ENCODE measurements at regions not wholly inside any gene's neighbourhood (a gene's known extent, or its start where the extent isn't known, plus 50 kb on each side); places are given as distances from the start of the nearest gene placed in this dataset.

- ATAC-seq, result no peak
- TF ChIP-seq CSDC2 (CRISPR knock-in tag; IDR thresholded peaks at IDR 0.05) (no peak), PPARA (CRISPR knock-in tag; IDR thresholded peaks at IDR 0.05; ENCODE audit: borderline replicate concordance) (no peak), SNAI2 (CRISPR knock-in tag; IDR thresholded peaks at IDR 0.05) (no peak), ISL1 (CRISPR knock-in tag; IDR thresholded peaks at IDR 0.05) (no peak), POU6F1 (CRISPR knock-in tag; IDR thresholded peaks at IDR 0.05; ENCODE audit: borderline replicate concordance, low read depth) (no peak), OSR1 (CRISPR knock-in tag; IDR thresholded peaks at IDR 0.05) (no peak), ZNF70 (CRISPR knock-in tag; IDR thresholded peaks at IDR 0.05) (no peak), ARNTL (CRISPR knock-in tag; IDR thresholded peaks at IDR 0.05; ENCODE audit: borderline replicate concordance, low read depth) (no peak), BACH2 (CRISPR knock-in tag; IDR thresholded peaks at IDR 0.05; ENCODE audit: borderline replicate concordance) (no peak), TSHZ2 (CRISPR knock-in tag; IDR thresholded peaks at IDR 0.05) (no peak), CREB5 (CRISPR knock-in tag; IDR thresholded peaks at IDR 0.05; ENCODE audit: low read depth) (no peak)
Measured at GRCh38 chr5:164097749-164098148, 592.3 kb downstream of the MAT2B start.

- TF ChIP-seq ZFP30 (CRISPR knock-in tag; IDR thresholded peaks at IDR 0.05) (no peak), CSDC2 (CRISPR knock-in tag; IDR thresholded peaks at IDR 0.05) (no peak), GLIS3 (CRISPR knock-in tag; IDR thresholded peaks at IDR 0.05) (no peak), PATZ1 (CRISPR knock-in tag; IDR thresholded peaks at IDR 0.05; ENCODE audit: borderline replicate concordance) (no peak), ZNF70 (CRISPR knock-in tag; IDR thresholded peaks at IDR 0.05) (no peak), ZFP3 (CRISPR knock-in tag; IDR thresholded peaks at IDR 0.05) (no peak), RARB (CRISPR knock-in tag; IDR thresholded peaks at IDR 0.05) (no peak), ESRRG (CRISPR knock-in tag; IDR thresholded peaks at IDR 0.05) (no peak), ZNF565 (CRISPR knock-in tag; conservative IDR thresholded peaks at IDR 0.05; ENCODE audit: low read depth) (no peak), ARNTL (CRISPR knock-in tag; IDR thresholded peaks at IDR 0.05; ENCODE audit: borderline replicate concordance, low read depth) (no peak)
- ATAC-seq, result no peak
Measured at GRCh38 chr5:164098531-164098930, 593.1 kb downstream of the MAT2B start.

- no peak for TF ChIP-seq CREB5 (CRISPR knock-in tag; IDR thresholded peaks at IDR 0.05; ENCODE audit: low read depth)
- no peak for TF ChIP-seq ESRRG (CRISPR knock-in tag; IDR thresholded peaks at IDR 0.05)
- TF ChIP-seq PATZ1 (CRISPR knock-in tag; IDR thresholded peaks at IDR 0.05; ENCODE audit: borderline replicate concordance), result no peak
- no peak for TF ChIP-seq ZC3H10 (CRISPR knock-in tag; IDR thresholded peaks at IDR 0.05)
- no peak for TF ChIP-seq ZFP30 (CRISPR knock-in tag; IDR thresholded peaks at IDR 0.05)
- TF ChIP-seq CSRNP3 (CRISPR knock-in tag; IDR thresholded peaks at IDR 0.05), result no peak
- TF ChIP-seq ZNF70 (CRISPR knock-in tag; IDR thresholded peaks at IDR 0.05), result no peak
- no peak for TF ChIP-seq GLIS3 (CRISPR knock-in tag; IDR thresholded peaks at IDR 0.05)
- TF ChIP-seq ISL1 (CRISPR knock-in tag; IDR thresholded peaks at IDR 0.05), result no peak
- TF ChIP-seq SNAI2 (CRISPR knock-in tag; IDR thresholded peaks at IDR 0.05), result no peak
- ATAC-seq, result no peak
Measured at GRCh38 chr5:164098979-164099378, 593.6 kb downstream of the MAT2B start.

Data from SK-N-SH treated with all-trans-retinoic acid at 6 μM for 48 hours (cell line).